ENCODE measurements at regions not wholly inside any gene's neighbourhood (a gene's known extent, or its start where the extent isn't known, plus 50 kb on each side); places are given as distances from the start of the nearest gene placed in this dataset.

GRCh38 chr12:116631619-116632018, 72.4 kb downstream of the MAP1LC3B2 start (continued):
- TF ChIP-seq TCF12 (IDR thresholded peaks at IDR 0.05; ENCODE audit: low read depth, low read length) (no peak), SIRT6 (IDR thresholded peaks at IDR 0.05; ENCODE audit: low read length) (no peak), JUND (IDR thresholded peaks at IDR 0.05; ENCODE audit: low read length) (no peak), TAF1 (IDR thresholded peaks at IDR 0.05; ENCODE audit: low read depth, low read length) (no peak)

Data from H1 (cell line).